Ectodermal cell (in vitro differentiated cells): ENCODE measurements at regions not wholly inside any gene's neighbourhood (a gene's known extent, or its start where the extent isn't known, plus 50 kb on each side); places are given as distances from the start of the nearest gene placed in this dataset.

ENCODE experiments used
- H3K27ac ChIP-seq: 2 replicates; pipeline ENCODE4 v1.7.0; 2013; ENCODE audit warnings: mild to moderate bottlenecking, low read depth, low read length; ENCODE audit not compliant: insufficient read depth, poor library complexity, severe bottlenecking
- H3K27me3 ChIP-seq: 2 replicates; pipeline ENCODE4 v1.7.0; 2013; ENCODE audit warnings: mild to moderate bottlenecking, low read length; ENCODE audit not compliant: insufficient read depth, control insufficient read depth, poor library complexity, severe bottlenecking
- H3K36me3 ChIP-seq: one replicate; pipeline ENCODE4 v1.7.0; 2013; ENCODE audit warnings: low read length; ENCODE audit not compliant: control insufficient read depth, insufficient read depth
- H3K4me1 ChIP-seq: one replicate; pipeline ENCODE4 v1.7.0; 2013; ENCODE audit warnings: low read length; ENCODE audit not compliant: control insufficient read depth, insufficient read depth
- H3K4me3 ChIP-seq: 2 replicates; pipeline ENCODE4 v1.7.0; 2013; ENCODE audit warnings: low read depth, low read length, control low read depth; ENCODE audit not compliant: insufficient read depth
- H3K9me3 ChIP-seq: 2 replicates; pipeline ENCODE4 v1.7.0; 2013; ENCODE audit warnings: mild to moderate bottlenecking, low read length, moderate library complexity; ENCODE audit not compliant: control insufficient read depth
- WGBS, 2 experiments: methylation state at CpG; one replicate each; pipeline ENCODE4 v1.1.7; 2013; ENCODE audit warnings: missing lambda C conversion rate in 2 of 2; 5-methylcytosine and 5-hydroxymethylcytosine counted together

DNA sequence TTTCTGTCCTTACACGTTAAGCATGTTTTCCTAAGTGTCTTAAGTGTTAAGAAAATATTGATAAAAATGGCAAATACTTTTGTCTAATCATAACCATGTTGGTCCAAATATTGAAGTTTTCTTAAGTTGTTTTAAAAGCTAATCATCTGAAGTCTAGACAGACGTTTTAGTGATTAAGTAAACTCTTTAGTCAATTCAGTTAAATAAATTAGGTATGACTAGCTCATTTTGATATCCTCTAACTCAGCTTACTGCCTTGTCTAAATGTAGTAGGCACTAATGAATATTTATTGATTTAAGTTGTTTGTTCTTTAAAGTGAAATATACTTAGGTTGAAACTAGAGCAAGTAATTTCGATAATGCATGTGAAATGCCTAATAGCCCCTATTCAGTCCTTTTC lies 471.8 kb upstream of the CHST9 start:
- whole genome bisulfite sequencing, 2 experiments, result 88 to 94% methylated on average over 1 to 2 of the region's 3 CpGs
- no peak overlapping the region for H3K4me3 ChIP-seq
- no peak overlapping the region for H3K27ac ChIP-seq
- H3K9me3 ChIP-seq, result no peaks in the 10 kb centered on the region
- H3K27me3 ChIP-seq, result no peaks in the 10 kb centered on the region
- H3K4me1 ChIP-seq, result peaks cover 14% of the 10 kb centered on the region
- H3K36me3 ChIP-seq, result no peaks in the 10 kb centered on the region

DNA sequence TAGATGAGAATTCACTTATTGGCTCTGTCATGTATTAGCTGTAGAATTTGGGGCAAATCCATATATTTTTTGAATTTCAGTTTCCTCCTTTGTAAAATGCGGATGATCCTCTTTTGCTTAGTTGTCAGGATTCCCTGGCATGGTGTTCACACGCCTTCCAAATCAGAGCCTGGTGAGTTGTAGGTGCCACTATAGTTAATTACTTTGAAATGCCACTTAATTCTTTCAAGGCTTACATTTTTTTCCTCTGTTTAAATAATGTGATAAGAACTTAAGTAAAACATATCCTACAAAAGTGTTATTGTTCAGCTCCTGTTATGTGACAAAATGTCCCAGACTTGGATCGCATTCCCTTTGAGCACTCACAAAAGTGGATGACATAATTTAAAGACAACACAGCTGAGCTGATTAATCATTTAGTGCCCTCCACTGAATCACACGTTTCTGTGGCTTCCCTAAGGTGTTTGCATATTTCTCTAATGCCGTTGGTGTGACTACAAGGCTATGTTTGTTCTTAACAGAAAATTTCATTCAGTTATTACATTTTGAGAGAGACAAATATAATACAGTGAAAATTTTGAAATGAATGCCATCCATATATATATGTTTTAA lies 471.2 kb upstream of the CHST9 start:
- H3K4me1 ChIP-seq, result peaks cover 9% of the 10 kb centered on the region
- no peak overlapping the region for H3K27ac ChIP-seq
- WGBS, 2 experiments, result 83 to 91% methylated on average over 5 of the region's 5 CpGs
- H3K4me3 ChIP-seq, result no peak overlapping the region
- H3K9me3 ChIP-seq, result no peaks in the 10 kb centered on the region
- H3K36me3 ChIP-seq, result no peaks in the 10 kb centered on the region
- H3K27me3 ChIP-seq, result no peaks in the 10 kb centered on the region

DNA sequence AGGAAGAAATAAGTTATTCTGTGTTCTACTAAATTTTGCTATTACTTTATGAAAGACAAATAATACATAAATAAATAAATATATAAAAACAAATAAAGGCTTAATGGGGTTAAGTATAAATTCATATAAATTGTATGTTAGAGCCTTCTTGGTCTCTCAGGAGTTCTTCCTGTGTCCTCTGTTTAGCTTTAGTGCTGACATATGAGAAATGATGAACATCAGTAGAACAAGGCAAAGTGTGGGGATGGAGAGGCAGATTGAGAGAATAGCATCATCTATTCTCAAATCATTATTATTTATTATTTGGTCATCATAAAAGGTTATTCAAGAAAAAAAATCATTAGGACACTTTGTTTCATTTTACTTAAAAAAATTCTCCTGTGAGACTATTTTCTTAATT lies 468.1 kb upstream of the CHST9 start:
- no peaks in the 10 kb centered on the region for H3K9me3 ChIP-seq
- H3K4me1 ChIP-seq, result no peaks in the 10 kb centered on the region
- no peaks in the 10 kb centered on the region for H3K36me3 ChIP-seq
- H3K27me3 ChIP-seq, result no peaks in the 10 kb centered on the region
- H3K27ac ChIP-seq, result no peak overlapping the region
- H3K4me3 ChIP-seq, result no peak overlapping the region

DNA sequence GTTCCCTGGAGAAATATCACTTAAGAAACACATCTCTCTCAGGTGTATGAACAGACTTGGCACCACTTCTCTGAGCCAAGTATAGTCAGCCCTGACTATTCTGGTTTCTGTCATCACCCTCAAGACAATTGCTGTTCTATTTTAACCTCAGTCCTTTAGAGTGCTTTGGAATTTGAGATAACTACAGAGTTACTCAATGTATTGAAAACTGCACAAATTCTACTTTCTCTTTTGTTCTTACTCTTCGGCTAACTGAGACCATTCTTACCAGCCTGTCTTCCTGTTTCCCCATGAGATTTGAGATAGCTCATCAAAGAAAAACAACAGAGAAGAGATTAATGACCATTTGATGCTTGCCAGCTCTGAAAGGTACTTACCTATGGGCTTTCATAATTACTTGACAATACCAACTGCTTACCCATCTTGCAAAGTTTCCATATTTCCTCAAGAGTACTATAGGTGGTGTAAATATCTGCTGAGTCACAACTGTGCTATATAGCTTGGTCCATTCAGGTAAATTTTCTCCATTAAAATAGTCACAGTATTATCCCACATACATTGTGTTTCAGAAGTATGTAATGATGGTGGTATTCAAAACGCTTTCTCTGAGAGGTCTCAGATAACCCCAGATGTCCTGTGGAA lies 467.5 kb upstream of the CHST9 start:
- Histone ChIP-seq H3K4me1 (no peaks in the 10 kb centered on the region), H3K9me3 (no peaks in the 10 kb centered on the region), H3K36me3 (no peaks in the 10 kb centered on the region), H3K27ac (no peak overlapping the region), H3K27me3 (no peaks in the 10 kb centered on the region), H3K4me3 (no peak overlapping the region)
- WGBS, 2 experiments, result 94 to 100% methylated on average over 1 to 2 of the region's 2 CpGs

DNA sequence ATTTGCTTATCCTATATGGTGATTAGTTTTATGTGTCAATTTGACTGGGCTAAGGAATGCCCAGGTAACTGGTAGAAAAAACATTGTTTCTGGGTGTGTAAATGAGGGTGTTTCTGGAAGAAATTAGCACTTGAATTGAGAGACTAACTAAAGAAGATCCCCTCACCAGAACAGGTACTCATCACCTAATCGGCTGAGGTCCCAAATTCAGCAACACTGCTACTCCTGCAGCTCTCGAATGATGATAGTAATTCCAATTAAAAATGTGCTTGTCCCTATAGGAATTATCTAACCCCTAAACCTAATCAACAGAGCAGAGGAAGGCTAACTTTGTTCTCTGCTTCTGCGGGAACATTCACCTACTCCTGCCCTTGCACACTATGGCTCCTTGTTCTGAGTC lies 464.5 kb upstream of the CHST9 start:
- Histone ChIP-seq H3K36me3 (no peaks in the 10 kb centered on the region), H3K27me3 (no peaks in the 10 kb centered on the region), H3K4me1 (no peaks in the 10 kb centered on the region), H3K4me3 (no peak overlapping the region), H3K27ac (no peak overlapping the region), H3K9me3 (no peaks in the 10 kb centered on the region)
- 88 to 89% methylated on average over 3 of the region's 3 CpGs for WGBS, 2 experiments

DNA sequence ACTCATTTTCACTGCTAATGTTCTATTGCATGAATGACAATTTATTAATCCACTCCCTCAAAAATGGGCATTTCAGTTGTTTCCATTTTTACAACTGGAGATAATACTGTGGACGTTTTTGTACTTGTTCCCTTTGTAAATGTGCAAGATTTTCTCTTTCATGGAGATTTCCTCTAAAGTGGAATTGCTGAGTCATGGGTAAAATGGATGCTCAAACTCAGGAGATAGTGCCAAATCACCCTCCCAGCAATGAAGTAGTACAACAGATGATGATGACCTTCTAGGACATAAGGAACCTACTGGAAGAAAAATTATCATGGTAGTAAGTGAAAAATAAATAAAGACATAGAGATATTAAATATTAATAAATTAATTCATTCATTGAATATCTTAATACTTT lies 460.8 kb upstream of the CHST9 start:
- no peak overlapping the region for H3K4me3 ChIP-seq
- no peak overlapping the region for H3K27ac ChIP-seq
- H3K27me3 ChIP-seq, result no peaks in the 10 kb centered on the region
- no peaks in the 10 kb centered on the region for H3K9me3 ChIP-seq
- 56 to 67% methylated on average over 1 of the region's 1 CpG for WGBS, 2 experiments
- no peaks in the 10 kb centered on the region for H3K4me1 ChIP-seq
- H3K36me3 ChIP-seq, result no peaks in the 10 kb centered on the region

DNA sequence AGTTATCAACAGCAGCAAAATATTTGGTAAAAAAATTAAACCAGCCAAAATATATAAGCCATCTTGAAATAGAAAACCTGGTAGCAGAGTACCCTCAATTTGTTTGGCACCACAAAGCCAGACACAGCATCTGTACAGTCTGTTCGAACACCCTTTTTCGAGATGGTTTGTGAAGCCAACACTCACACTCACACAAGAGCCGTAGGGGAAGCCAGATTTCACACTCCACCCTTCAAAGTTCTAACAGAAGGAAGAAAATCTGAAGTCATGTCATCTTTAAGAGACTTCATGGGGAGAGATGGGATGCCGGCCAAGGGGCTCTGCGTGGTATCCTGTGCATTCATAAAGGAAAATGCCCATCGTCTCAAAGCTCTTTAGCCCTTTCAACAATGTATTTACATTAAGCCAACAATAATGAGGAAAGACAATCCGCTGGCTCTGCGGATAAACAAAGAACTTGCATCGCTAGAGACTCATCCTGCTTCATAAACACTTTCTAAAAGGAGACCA lies 451.5 kb upstream of the CHST9 start:
- Histone ChIP-seq H3K27me3 (no peaks in the 10 kb centered on the region), H3K9me3 (peaks cover 3% of the 10 kb centered on the region), H3K27ac (no peak overlapping the region), H3K36me3 (no peaks in the 10 kb centered on the region), H3K4me1 (no peaks in the 10 kb centered on the region), H3K4me3 (no peak overlapping the region)
- WGBS, 2 experiments, result 90 to 95% methylated on average over 9 of the region's 9 CpGs

DNA sequence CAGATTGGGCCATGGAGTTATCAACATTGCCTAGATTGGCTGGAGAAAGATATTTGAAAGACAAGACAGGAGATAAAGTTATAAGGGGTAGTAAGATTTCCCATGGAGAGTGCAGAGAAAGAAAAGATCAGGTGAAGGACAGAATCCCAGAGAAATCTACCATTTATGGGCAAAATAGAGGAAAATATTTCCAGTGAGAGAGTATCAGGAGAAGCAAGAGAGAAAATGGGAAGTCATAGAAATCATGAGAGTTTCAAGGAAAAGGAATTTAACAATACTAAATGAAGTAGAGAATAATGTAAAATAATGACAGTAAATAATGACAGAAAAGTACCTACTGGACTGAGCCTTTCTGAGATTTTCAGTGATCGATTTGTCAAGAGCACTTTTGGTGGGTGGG lies 447.6 kb upstream of the CHST9 start:
- Histone ChIP-seq H3K27ac (no peak overlapping the region), H3K9me3 (no peaks in the 10 kb centered on the region), H3K36me3 (no peaks in the 10 kb centered on the region), H3K4me3 (no peak overlapping the region), H3K4me1 (no peaks in the 10 kb centered on the region), H3K27me3 (no peaks in the 10 kb centered on the region)
- 96% methylated on average over 1 of the region's 1 CpG for WGBS, 2 experiments

DNA sequence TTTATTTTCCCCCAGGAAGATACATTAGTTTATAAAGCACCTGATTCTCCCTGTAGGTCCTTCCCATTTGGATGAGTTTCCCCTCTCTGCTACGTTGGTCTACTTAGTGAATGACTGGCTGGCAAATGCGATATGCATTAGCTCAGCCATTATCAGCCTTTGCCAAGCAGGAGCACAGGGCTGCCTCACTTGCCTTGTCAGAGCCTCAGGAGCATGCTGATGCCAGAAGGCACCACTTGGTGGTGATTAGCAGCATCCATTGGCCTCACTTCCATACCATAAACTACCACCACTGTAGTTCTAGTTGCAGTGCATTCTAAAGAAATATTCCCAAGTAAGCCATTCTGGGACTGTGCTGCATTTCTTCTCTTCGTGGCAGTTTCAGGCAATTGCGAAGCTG lies 442.8 kb upstream of the CHST9 start:
- 86 to 94% methylated on average over 4 of the region's 4 CpGs for WGBS, 2 experiments
- Histone ChIP-seq H3K4me1 (no peaks in the 10 kb centered on the region), H3K9me3 (no peaks in the 10 kb centered on the region)

DNA sequence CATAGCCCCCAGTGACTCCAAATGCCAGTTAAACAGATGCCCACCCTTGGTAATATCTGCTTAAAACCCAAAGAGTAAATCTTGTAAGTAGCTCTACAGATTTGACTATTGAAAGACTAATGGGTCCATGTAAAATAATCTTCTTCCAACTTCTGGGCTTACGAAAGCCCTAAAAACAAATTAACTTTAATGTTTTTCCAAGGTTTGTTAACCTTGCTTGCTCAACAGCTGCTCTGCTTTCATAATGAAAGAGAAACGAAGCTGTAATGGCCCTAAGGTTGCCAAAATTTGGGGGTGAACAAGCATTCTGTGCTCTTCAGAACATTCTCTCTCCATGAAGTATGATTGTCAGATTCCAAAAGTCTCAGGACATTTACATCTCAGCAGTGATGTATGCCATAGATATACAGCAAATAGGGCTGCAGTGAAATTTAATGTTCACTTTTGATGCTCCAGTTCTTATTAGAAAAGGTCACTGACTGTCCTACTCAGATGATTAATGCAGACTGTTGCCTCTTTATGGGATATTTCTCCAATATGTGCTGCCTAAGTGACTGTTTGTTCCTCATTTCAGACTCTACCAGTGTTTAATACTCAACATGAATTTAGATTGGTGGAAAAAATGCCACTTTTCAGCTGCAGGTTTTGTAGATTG lies 436.3 kb upstream of the CHST9 start:
- H3K9me3 ChIP-seq, result no peaks in the 10 kb centered on the region
- no peak overlapping the region for H3K27ac ChIP-seq
- WGBS, 2 experiments, result 90 to 94% methylated on average over 2 of the region's 2 CpGs
- H3K36me3 ChIP-seq, result no peaks in the 10 kb centered on the region
- H3K4me3 ChIP-seq, result no peak overlapping the region
- no peaks in the 10 kb centered on the region for H3K4me1 ChIP-seq
- no peaks in the 10 kb centered on the region for H3K27me3 ChIP-seq

More for the DNA sequence above, 442.8 kb upstream of the CHST9 start:
- Histone ChIP-seq H3K27me3 (no peaks in the 10 kb centered on the region), H3K36me3 (no peaks in the 10 kb centered on the region), H3K27ac (no peak overlapping the region), H3K4me3 (no peak overlapping the region)
